BLaER1 treated with 17β-estradiol and CSF1 and Interleukin-3, amounts not matched to agents 10 nM and 100 nM (cell line): ENCODE measurements at regions not wholly inside any gene's neighbourhood (a gene's known extent, or its start where the extent isn't known, plus 50 kb on each side); places are given as distances from the start of the nearest gene placed in this dataset.

Experiments used
- H3K27ac ChIP-seq, 11 experiments: shearing (Covaris generic); formaldehyde crosslinking; 2 replicates each; pipeline ENCODE4 v1.8.1; 2022
- H3K27me3 ChIP-seq, 11 experiments: shearing (Covaris generic); formaldehyde crosslinking; 2 replicates each; pipeline ENCODE4 v1.8.1; 2022
- H3K36me3 ChIP-seq, 11 experiments: shearing (Covaris generic); formaldehyde crosslinking; 2 replicates each; pipeline ENCODE4 v1.8.1; 2022
- H3K4me1 ChIP-seq, 10 experiments: shearing (Covaris generic); formaldehyde crosslinking; 2 replicates each; pipeline ENCODE4 v1.8.1; 2022
- H3K4me2 ChIP-seq, 11 experiments: shearing (Covaris generic); formaldehyde crosslinking; 2 replicates each; pipeline ENCODE4 v1.8.1; 2022
- H3K4me3 ChIP-seq, 10 experiments: shearing (Covaris generic); formaldehyde crosslinking; 2 replicates each; pipeline ENCODE4 v1.8.1; 2022
- H3K9ac ChIP-seq, 11 experiments: shearing (Covaris generic); formaldehyde crosslinking; 2 replicates each; pipeline ENCODE4 v1.8.1; 2022
- H3K9me3 ChIP-seq, 11 experiments: shearing (Covaris generic); formaldehyde crosslinking; replicated peaks in 1 of 11; 2 replicates each; pipeline ENCODE4 v1.8.1; 2022
- H4K20me1 ChIP-seq, 11 experiments: shearing (Covaris generic); formaldehyde crosslinking; 2 replicates each; pipeline ENCODE4 v1.8.1; 2022
- Cebpa-rat ChIP-seq, 11 experiments: shearing (Covaris generic); IDR thresholded peaks; 2 replicates each; pipeline ENCODE4 v1.8.1; 2022

DNA sequence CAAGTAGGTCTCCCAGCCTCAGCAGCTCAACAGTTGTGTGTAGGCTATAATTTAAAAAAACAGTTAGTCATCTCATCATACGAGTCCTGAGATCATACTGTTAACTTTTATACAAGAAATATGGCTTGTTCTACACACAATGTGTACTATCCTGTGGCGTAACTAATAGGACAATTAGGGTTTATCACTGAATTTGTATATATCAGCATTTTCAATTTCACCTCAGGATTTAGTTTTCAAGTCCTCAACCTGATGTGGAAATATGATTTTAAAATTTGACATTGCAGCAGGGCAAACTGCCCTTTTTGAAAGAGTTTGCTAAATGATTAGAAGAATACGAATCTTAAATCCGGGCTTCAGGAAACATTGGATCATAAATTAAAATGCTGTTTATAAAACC, 237.2 kb upstream of the CTBP2 start:
- Histone ChIP-seq H3K4me2 (no peak overlapping the region), H3K9ac (no peak overlapping the region), H3K36me3 (no peaks in the 10 kb centered on the region), H4K20me1 (no peaks in the 10 kb centered on the region), H3K27me3 (no peaks in the 10 kb centered on the region), H3K4me1 (no peaks in the 10 kb centered on the region), H3K9me3 (peaks cover 0 to 6% (median 0%) of the 10 kb centered on the region in 11 experiments; a peak in 3 of 22 replicates), H3K27ac (no peak overlapping the region), H3K4me3 (no peak overlapping the region)
- no peak for TF ChIP-seq Cebpa-rat (IDR thresholded peaks at IDR 0.05)

DNA sequence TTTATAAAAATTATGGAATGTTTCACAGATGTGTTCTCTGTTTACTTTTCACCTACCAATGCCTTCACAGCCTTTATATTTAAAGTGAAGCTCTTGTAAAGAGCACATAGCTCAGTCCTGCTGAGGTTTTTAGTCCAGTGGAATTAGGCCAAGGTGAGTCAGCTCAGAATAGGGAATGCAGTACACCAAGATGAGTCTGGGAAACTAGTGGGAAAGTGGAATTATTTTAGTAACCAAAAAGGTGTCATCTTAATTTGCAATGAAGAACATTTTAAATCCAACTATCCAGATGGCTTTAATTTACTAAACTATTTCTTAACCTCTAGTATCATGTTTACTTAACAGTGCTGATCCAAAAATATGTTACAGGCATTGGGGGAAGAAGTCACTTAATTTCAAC, 236.3 kb upstream of the CTBP2 start:
- Histone ChIP-seq H3K36me3 (no peaks in the 10 kb centered on the region), H3K4me3 (no peak overlapping the region), H3K27ac (no peak overlapping the region), H3K27me3 (no peaks in the 10 kb centered on the region), H3K4me1 (no peaks in the 10 kb centered on the region), H3K9me3 (peaks cover 0 to under 1% (median 0%) of the 10 kb centered on the region in 11 experiments; a peak in 1 of 22 replicates), H4K20me1 (no peaks in the 10 kb centered on the region), H3K9ac (no peak overlapping the region), H3K4me2 (no peak overlapping the region)
- TF ChIP-seq Cebpa-rat (IDR thresholded peaks at IDR 0.05) = no peak

- Histone ChIP-seq H3K27ac (no peak overlapping the region), H3K36me3 (0 out of 22 replicates have a peak, but pooled peaks cover 0 to 5% (median 0%) of the 10 kb centered on the region in 11 experiments), H3K9ac (no peak overlapping the region), H3K27me3 (no peaks in the 10 kb centered on the region), H3K4me2 (no peak overlapping the region), H3K9me3 (peaks cover 18 to 28% (median 25%) of the 10 kb centered on the region in 11 experiments), H3K4me3 (no peak overlapping the region), H3K4me1 (no peaks in the 10 kb centered on the region), H4K20me1 (no peaks in the 10 kb centered on the region)
- TF ChIP-seq Cebpa-rat (IDR thresholded peaks at IDR 0.05) = no peak
These were observed 232.2 kb upstream of the CTBP2 start for GRCh38 chr10:125392609-125393008.

- H3K4me3 ChIP-seq = no peak overlapping the region
- no peaks in the 10 kb centered on the region for H3K4me1 ChIP-seq
- H4K20me1 ChIP-seq = no peaks in the 10 kb centered on the region
- H3K36me3 ChIP-seq = 0 out of 22 replicates have a peak, but pooled peaks cover 0 to 5% (median 0%) of the 10 kb centered on the region in 11 experiments
- H3K27ac ChIP-seq = no peak overlapping the region
- H3K4me2 ChIP-seq = no peak overlapping the region
- no peak overlapping the region for H3K9ac ChIP-seq
- H3K9me3 ChIP-seq = peaks cover 18 to 28% (median 25%) of the 10 kb centered on the region in 11 experiments
- H3K27me3 ChIP-seq = no peaks in the 10 kb centered on the region
- TF ChIP-seq Cebpa-rat (IDR thresholded peaks at IDR 0.05) = no peak
These were observed 231.8 kb upstream of the CTBP2 start for GRCh38 chr10:125392154-125392553.

- 0 out of 22 replicates have a peak, but pooled peaks cover 0 to 5% (median 0%) of the 10 kb centered on the region in 11 experiments for H3K36me3 ChIP-seq
- no peaks in the 10 kb centered on the region for H3K4me1 ChIP-seq
- no peaks in the 10 kb centered on the region for H3K27me3 ChIP-seq
- H3K27ac ChIP-seq = no peak overlapping the region
- H3K9ac ChIP-seq = no peak overlapping the region
- H3K4me2 ChIP-seq = no peak overlapping the region
- H4K20me1 ChIP-seq = no peaks in the 10 kb centered on the region
- no peak for TF ChIP-seq Cebpa-rat (IDR thresholded peaks at IDR 0.05)
- no peak overlapping the region for H3K4me3 ChIP-seq
- peaks cover 18 to 34% (median 25%) of the 10 kb centered on the region in 11 experiments for H3K9me3 ChIP-seq
These were observed 229.3 kb upstream of the CTBP2 start for GRCh38 chr10:125389648-125390047.

- H3K4me1 ChIP-seq = peaks cover 0 to 11% (median 7%) of the 10 kb centered on the region in 10 experiments; a peak in 13 of 20 replicates
- H3K27me3 ChIP-seq = no peaks in the 10 kb centered on the region
- H3K4me2 ChIP-seq = no peak overlapping the region
- no peaks in the 10 kb centered on the region for H3K36me3 ChIP-seq
- no peak overlapping the region for H3K4me3 ChIP-seq
- no peak overlapping the region for H3K27ac ChIP-seq
- TF ChIP-seq Cebpa-rat (IDR thresholded peaks at IDR 0.05) = no peak
- no peaks in the 10 kb centered on the region; a peak in 1 of 22 replicates for H4K20me1 ChIP-seq
- peaks cover 27 to 49% (median 37%) of the 10 kb centered on the region in 11 experiments for H3K9me3 ChIP-seq
- no peak overlapping the region for H3K9ac ChIP-seq
These were observed 219.2 kb upstream of the CTBP2 start for GRCh38 chr10:125379592-125379991.

DNA sequence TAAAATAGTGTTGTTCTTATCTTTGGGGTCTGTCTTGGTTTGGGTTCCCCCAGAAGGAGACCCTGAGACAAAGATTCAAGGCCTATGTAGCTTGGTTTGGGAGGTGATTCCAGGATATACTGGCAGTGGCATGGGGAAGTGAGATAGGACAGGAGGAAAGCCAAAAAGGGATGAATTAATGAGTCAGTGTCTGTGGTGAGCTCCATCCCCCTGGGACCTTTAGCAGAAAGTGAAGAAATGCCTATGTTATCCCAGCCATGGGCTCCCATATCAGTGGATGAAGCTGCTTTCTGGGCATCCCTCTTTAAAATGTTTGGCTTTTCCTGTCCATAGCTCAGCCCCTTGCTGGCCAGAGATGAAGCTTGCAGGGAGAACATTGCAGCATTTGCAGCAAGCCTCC, 217.0 kb upstream of the CTBP2 start:
- peak overlapping the region in 9 of 11 experiments; percentile 5 to 65 (median 49); a peak in 17 of 22 replicates for H3K4me2 ChIP-seq
- peaks cover 0 to 15% (median 7%) of the 10 kb centered on the region in 10 experiments; a peak in 13 of 20 replicates for H3K4me1 ChIP-seq
- no peak overlapping the region for H3K27ac ChIP-seq
- H3K27me3 ChIP-seq = no peaks in the 10 kb centered on the region
- TF ChIP-seq Cebpa-rat (IDR thresholded peaks at IDR 0.05) = no peak
- H4K20me1 ChIP-seq = no peaks in the 10 kb centered on the region; a peak in 1 of 22 replicates
- peaks cover 21 to 31% (median 25%) of the 10 kb centered on the region in 11 experiments for H3K9me3 ChIP-seq
- no peaks in the 10 kb centered on the region for H3K36me3 ChIP-seq
- no peak overlapping the region for H3K9ac ChIP-seq
- no peak overlapping the region for H3K4me3 ChIP-seq

DNA sequence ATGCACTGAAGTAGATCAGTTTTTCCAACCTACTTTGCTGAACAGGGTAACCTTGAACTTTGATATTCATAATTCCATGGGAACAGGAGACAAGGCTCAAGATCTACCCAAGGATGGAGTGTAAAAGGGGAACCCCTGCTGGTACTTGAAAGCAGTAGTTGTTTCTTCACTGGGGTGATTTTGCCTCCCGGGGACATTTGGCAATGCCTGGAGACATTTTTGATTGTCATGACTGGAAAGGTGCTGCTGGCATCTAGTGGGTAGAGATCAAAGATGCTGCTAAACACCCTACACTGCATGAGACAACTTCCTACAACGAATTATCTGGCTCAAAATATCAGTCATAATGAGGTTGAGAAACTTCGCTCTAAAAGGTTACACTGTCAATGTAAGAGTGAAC, 214.8 kb upstream of the CTBP2 start:
- Histone ChIP-seq H3K4me1 (peaks cover 0 to 15% (median 7%) of the 10 kb centered on the region in 10 experiments; a peak in 13 of 20 replicates), H3K27ac (no peak overlapping the region), H3K9me3 (peaks cover 15 to 21% (median 17%) of the 10 kb centered on the region in 11 experiments), H3K9ac (no peak overlapping the region), H4K20me1 (no peaks in the 10 kb centered on the region; a peak in 1 of 22 replicates), H3K36me3 (no peaks in the 10 kb centered on the region), H3K4me3 (no peak overlapping the region), H3K27me3 (no peaks in the 10 kb centered on the region), H3K4me2 (no peak overlapping the region)
- no peak for TF ChIP-seq Cebpa-rat (IDR thresholded peaks at IDR 0.05)

- no peak overlapping the region for H3K27ac ChIP-seq
- TF ChIP-seq Cebpa-rat (IDR thresholded peaks at IDR 0.05) = no peak
These were observed 213.2 kb upstream of the CTBP2 start for GRCh38 chr10:125373546-125373945.

DNA sequence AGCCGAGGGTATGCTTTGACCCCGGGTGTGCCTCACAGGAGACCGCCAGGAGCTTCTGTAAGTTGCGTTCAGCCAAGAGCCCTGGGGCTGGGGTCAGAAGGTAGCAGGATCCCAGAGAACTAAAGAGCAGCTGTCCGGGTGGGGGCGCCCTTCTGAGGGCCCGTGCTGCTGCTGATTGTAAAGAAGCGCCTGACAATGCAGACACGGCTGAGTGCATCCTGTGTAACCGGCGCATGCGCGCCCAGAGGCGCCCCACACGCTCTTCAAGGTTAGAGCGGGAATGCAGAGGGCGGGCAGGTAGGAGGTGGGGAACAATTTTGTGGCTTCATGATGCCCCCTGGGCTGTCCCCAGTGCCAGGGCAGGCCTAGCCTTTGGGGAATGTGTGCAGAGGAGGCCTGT, 210.2 kb upstream of the CTBP2 start:
- no peak overlapping the region for H3K9ac ChIP-seq
- H3K4me1 ChIP-seq = peaks cover 0 to 15% (median 9%) of the 10 kb centered on the region in 10 experiments; a peak in 14 of 20 replicates
- no peak overlapping the region for H3K4me3 ChIP-seq
- no peak overlapping the region for H3K4me2 ChIP-seq
- no peak overlapping the region for H3K27ac ChIP-seq
- no peaks in the 10 kb centered on the region for H3K27me3 ChIP-seq
- TF ChIP-seq Cebpa-rat (IDR thresholded peaks at IDR 0.05) = no peak
- H3K9me3 ChIP-seq = peaks cover 0 to 9% (median 0%) of the 10 kb centered on the region in 11 experiments; a peak in 4 of 22 replicates
- H3K36me3 ChIP-seq = no peaks in the 10 kb centered on the region
- no peaks in the 10 kb centered on the region for H4K20me1 ChIP-seq

More at GRCh38 chr10:125373546-125373945, 213.2 kb upstream of the CTBP2 start:
- Histone ChIP-seq H3K27me3 (no peaks in the 10 kb centered on the region), H3K4me3 (no peak overlapping the region), H3K9me3 (peaks cover 0 to 5% (median under 1%) of the 10 kb centered on the region in 11 experiments; a peak in 9 of 22 replicates), H3K36me3 (no peaks in the 10 kb centered on the region), H3K9ac (no peak overlapping the region), H3K4me2 (no peak overlapping the region), H4K20me1 (no peaks in the 10 kb centered on the region; a peak in 1 of 22 replicates), H3K4me1 (peaks cover 0 to 15% (median 7%) of the 10 kb centered on the region in 10 experiments; a peak in 15 of 20 replicates)
